Activated CD8-positive, alpha-beta memory T cell treated with anti-CD3 and anti-CD28 coated beads, Interleukin-2, amount 50 U/mL, for 24 hours (primary cell): ENCODE measurements at regions not wholly inside any gene's neighbourhood (a gene's known extent, or its start where the extent isn't known, plus 50 kb on each side); places are given as distances from the start of the nearest gene placed in this dataset.
"Not testable (repeated sequence)": the region's sequence is repeated elsewhere in the genome, so short reads cannot be mapped to it uniquely, and the experiment has no call there.

Source experiments
- DNase-seq: peaks from one replicate; pipeline ENCODE4 v3.0.0-alpha.2; 2020; ENCODE audit errors: extremely low read depth

GRCh38 chr16:80258407-80258806 lies 282.4 kb upstream of the DYNLRB2 start:
- DNase-seq = no peak

- no peak for DNase-seq
Observed at GRCh38 chr16:80254970-80255369, 285.8 kb upstream of the DYNLRB2 start.

GRCh38 chr16:80253741-80254140 lies 287.1 kb upstream of the DYNLRB2 start:
- no peak for DNase-seq

GRCh38 chr16:80250381-80250780 lies 290.4 kb upstream of the DYNLRB2 start:
- DNase-seq = no peak

GRCh38 chr16:80243303-80243702 lies 297.5 kb upstream of the DYNLRB2 start:
- not testable (repeated sequence) for DNase-seq

GRCh38 chr16:80242279-80242678 lies 298.5 kb upstream of the DYNLRB2 start:
- not testable (repeated sequence) for DNase-seq

- DNase-seq = no peak
Observed at GRCh38 chr16:80233097-80233835, 307.5 kb upstream of the DYNLRB2 start.

- no peak for DNase-seq
Observed at GRCh38 chr16:80231888-80232287, 308.9 kb upstream of the DYNLRB2 start.

- DNase-seq = no peak
Observed at GRCh38 chr16:80231121-80231520, 309.7 kb upstream of the DYNLRB2 start.

- no peak for DNase-seq
Observed at GRCh38 chr16:80230328-80231120, 310.3 kb upstream of the DYNLRB2 start.

GRCh38 chr16:80226499-80226898 lies 314.3 kb upstream of the DYNLRB2 start:
- no peak for DNase-seq

GRCh38 chr16:80210787-80211186 lies 330.0 kb upstream of the DYNLRB2 start:
- DNase-seq = no peak

GRCh38 chr16:80208743-80209142 lies 332.1 kb upstream of the DYNLRB2 start:
- no peak for DNase-seq

- no peak for DNase-seq
Observed at GRCh38 chr16:80208015-80208414, 332.8 kb upstream of the DYNLRB2 start.

- DNase-seq = no peak
Observed at GRCh38 chr16:80203821-80204220, 337.0 kb upstream of the DYNLRB2 start.

- DNase-seq = no peak
Observed at GRCh38 chr16:80202831-80203413, 337.9 kb upstream of the DYNLRB2 start.

- no peak for DNase-seq
Observed at GRCh38 chr16:80200079-80200478, 340.7 kb upstream of the DYNLRB2 start.

- no peak for DNase-seq
Observed at GRCh38 chr16:80199614-80200013, 341.2 kb upstream of the DYNLRB2 start.

GRCh38 chr16:80198311-80199299 lies 342.2 kb upstream of the DYNLRB2 start:
- no peak for DNase-seq

GRCh38 chr16:80197741-80198201 lies 343.0 kb upstream of the DYNLRB2 start:
- no peak for DNase-seq

GRCh38 chr16:80191928-80192327 lies 348.9 kb upstream of the DYNLRB2 start:
- DNase-seq = no peak
